Large intestine (tissue), 3 donors: ENCODE measurements at regions not wholly inside any gene's neighbourhood (a gene's known extent, or its start where the extent isn't known, plus 50 kb on each side); places are given as distances from the start of the nearest gene placed in this dataset.

Source experiments
- DNase-seq, 2 donors: peaks; one replicate each; pipeline versions ENCODE4 v3.0.0 to v3.0.0-alpha.2; 2013
- H3K27ac ChIP-seq: one replicate; pipeline ENCODE4 v1.5.1; 2013; ENCODE audit warnings: low read length
- H3K27me3 ChIP-seq: 2 replicates; pipeline ENCODE4 v1.6.1; 2013; ENCODE audit warnings: low read length; ENCODE audit not compliant: control insufficient read depth, insufficient read depth
- H3K36me3 ChIP-seq: 2 replicates; pipeline ENCODE4 v1.6.1; 2013; ENCODE audit warnings: low read length; ENCODE audit not compliant: control insufficient read depth, insufficient read depth
- H3K4me1 ChIP-seq: one replicate; pipeline ENCODE4 v1.6.1; 2013; ENCODE audit warnings: low read length; ENCODE audit not compliant: control insufficient read depth, insufficient read depth
- H3K4me3 ChIP-seq: one replicate; pipeline ENCODE4 v1.5.1; 2013; ENCODE audit warnings: low read length
- H3K9me3 ChIP-seq: one replicate; pipeline ENCODE4 v1.6.1; 2013; ENCODE audit warnings: mild to moderate bottlenecking, low read depth, low read length, moderate library complexity; ENCODE audit not compliant: control insufficient read depth
- WGBS: methylation state at CpG from one replicate; pipeline ENCODE4 v1.1.5; 2013; ENCODE audit warnings: low lambda C conversion rate; ENCODE audit not compliant: insufficient coverage; 5-methylcytosine and 5-hydroxymethylcytosine counted together

DNA sequence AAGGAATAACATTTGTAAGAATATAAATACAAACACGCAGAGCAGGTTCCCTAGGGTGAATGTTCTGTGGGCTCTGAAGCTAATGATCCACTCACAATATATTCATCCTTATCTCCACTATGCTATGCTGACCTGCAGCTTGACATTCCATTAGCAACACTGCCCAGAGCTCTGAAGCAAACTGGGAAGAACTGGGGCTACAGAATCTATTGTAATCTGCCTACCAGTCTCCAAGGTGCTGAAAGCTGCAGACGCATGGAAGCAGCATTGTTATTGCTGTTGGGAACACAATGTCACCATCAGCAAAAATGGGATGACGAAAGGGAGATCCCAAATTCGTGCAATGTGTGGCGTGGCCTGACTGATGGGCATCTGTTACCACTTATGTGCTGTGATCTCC, 316.7 kb upstream of the RORA start:
- H3K4me3 ChIP-seq: no peak overlapping the region
- H3K36me3 ChIP-seq: no peaks in the 10 kb centered on the region
- no peak overlapping the region for H3K27ac ChIP-seq
- 94% methylated on average over 3 of the region's 5 CpGs for WGBS
- no peaks in the 10 kb centered on the region for H3K4me1 ChIP-seq
- H3K9me3 ChIP-seq: no peaks in the 10 kb centered on the region
- DNase-seq: no peak
- H3K27me3 ChIP-seq: no peaks in the 10 kb centered on the region

DNA sequence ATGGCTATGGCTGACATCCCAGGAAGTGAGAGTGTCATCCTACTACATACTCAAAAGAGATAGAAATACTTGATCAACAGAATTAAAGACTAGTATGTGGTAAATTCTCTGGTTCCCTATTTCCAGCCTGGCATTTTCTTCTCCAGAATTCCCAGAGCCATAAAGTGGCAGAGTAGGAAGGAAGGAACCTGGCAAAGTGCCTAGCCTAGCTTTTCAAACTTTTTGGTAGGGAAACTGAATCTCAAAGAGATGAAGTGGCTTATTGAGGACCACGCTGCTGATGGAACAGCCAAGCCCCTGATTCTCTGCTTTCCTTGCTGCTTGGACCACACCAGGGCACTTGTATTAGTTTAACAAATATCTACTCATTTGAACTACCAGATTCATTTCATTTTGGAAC, 312.4 kb upstream of the RORA start:
- WGBS: no CpG with 5 or more reads among the region's 1 CpG
- no peaks in the 10 kb centered on the region for H3K4me1 ChIP-seq
- no peaks in the 10 kb centered on the region for H3K27me3 ChIP-seq
- DNase-seq: no peak
- H3K27ac ChIP-seq: no peak overlapping the region
- H3K9me3 ChIP-seq: no peaks in the 10 kb centered on the region
- H3K4me3 ChIP-seq: no peak overlapping the region
- H3K36me3 ChIP-seq: no peaks in the 10 kb centered on the region

DNA sequence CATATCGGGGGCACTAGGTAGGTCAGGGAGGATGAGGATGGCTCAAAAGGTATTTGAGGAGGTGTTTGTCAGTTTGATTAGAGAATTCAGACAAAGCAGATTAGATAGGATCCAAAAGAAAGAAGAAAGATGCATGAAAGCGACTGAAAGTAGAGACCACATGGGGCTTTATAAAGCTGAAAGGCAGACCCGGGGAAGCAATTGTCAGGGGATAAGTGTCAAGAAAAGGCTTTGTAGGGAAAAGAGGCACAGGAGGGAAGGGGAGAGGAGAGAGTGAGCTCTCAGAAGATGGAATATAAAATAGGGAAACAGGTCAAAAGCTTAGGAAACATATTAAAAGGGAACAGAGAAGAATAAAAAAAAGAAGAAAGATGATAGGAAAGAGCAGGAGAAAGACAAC, 308.2 kb upstream of the RORA start:
- WGBS: 73% methylated on average over 2 of the region's 3 CpGs
- no peak overlapping the region for H3K27ac ChIP-seq
- no peaks in the 10 kb centered on the region for H3K4me1 ChIP-seq
- H3K4me3 ChIP-seq: no peak overlapping the region
- no peak for DNase-seq
- no peaks in the 10 kb centered on the region for H3K27me3 ChIP-seq
- no peaks in the 10 kb centered on the region for H3K9me3 ChIP-seq
- H3K36me3 ChIP-seq: no peaks in the 10 kb centered on the region

DNA sequence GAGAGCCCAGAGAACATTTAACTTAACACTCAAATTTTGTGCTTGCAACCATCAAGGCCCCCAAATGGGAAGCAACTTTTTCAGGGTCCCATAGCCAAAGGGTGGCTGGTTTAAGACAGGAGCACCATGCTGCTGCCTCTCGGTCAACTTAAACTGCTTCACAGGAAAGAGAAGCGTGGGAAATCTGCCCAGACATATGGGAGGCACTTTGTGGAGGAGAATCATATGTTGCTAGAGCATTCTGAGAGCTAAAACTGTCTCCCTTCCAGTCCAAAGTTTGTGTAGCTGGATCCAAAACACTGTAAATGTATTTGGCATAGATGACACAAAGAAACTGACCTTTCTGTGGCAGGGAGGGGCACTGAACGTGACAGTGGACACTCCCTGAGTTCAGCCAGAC, 305.9 kb upstream of the RORA start:
- H3K27ac ChIP-seq: no peak overlapping the region
- no peak overlapping the region for H3K4me3 ChIP-seq
- H3K9me3 ChIP-seq: no peaks in the 10 kb centered on the region
- no peaks in the 10 kb centered on the region for H3K4me1 ChIP-seq
- no peaks in the 10 kb centered on the region for H3K36me3 ChIP-seq
- DNase-seq: no peak
- WGBS: no CpG with 5 or more reads among the region's 3 CpGs
- H3K27me3 ChIP-seq: no peaks in the 10 kb centered on the region

GRCh38 chr15:61530769-61531168, 301.7 kb upstream of the RORA start:
- no peaks in the 10 kb centered on the region for H3K4me1 ChIP-seq
- no peak overlapping the region for H3K27ac ChIP-seq
- H3K9me3 ChIP-seq: no peaks in the 10 kb centered on the region
- DNase-seq: no peak
- no peaks in the 10 kb centered on the region for H3K27me3 ChIP-seq
- no peaks in the 10 kb centered on the region for H3K36me3 ChIP-seq
- no peak overlapping the region for H3K4me3 ChIP-seq
- WGBS: no CpG with 5 or more reads among the region's 2 CpGs

- no peaks in the 10 kb centered on the region for H3K27me3 ChIP-seq
- no peaks in the 10 kb centered on the region for H3K36me3 ChIP-seq
- no peaks in the 10 kb centered on the region for H3K4me1 ChIP-seq
- H3K9me3 ChIP-seq: no peaks in the 10 kb centered on the region
- H3K4me3 ChIP-seq: no peak overlapping the region
- no CpG with 5 or more reads among the region's 2 CpGs for WGBS
- no peak overlapping the region for H3K27ac ChIP-seq
- no peak for DNase-seq
Measured at GRCh38 chr15:61528581-61528910, 299.4 kb upstream of the RORA start.

DNA sequence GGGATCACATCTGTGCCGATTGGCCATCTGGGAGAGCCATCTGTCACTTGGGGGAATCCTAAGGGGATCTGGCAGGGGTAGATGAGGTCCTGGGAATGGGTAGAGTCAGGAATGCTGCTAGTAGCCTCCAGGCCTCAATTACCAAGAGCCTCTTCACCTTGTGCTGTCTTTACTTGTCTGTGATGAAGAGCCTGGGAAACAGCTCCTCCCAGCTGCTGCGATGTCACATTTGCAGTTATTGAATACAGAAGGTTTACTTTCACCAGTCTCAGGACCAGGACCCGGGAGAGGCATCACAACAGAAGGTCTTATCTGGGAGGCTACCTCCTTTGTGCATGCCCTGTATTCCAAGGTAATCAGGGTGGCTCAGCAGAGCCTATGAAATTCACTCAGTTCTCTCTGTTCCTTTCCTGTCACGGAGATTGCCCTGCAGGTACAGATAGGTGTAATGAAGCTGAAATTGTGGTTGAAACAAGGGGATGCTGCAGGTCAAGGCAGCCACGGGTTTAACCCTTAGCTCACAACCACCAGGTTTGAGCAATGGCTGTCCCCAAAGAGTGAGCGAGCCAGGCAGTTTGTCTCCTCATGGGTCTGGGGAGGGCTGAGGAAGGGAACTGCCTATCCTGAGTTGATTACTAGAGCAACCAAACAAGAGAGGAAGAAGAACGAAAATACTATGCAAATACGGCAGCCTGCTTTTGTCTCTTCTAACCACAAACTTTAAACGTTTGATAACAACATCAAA, 298.9 kb upstream of the RORA start:
- H3K4me1 ChIP-seq: no peaks in the 10 kb centered on the region
- H3K27me3 ChIP-seq: no peaks in the 10 kb centered on the region
- no peak overlapping the region for H3K27ac ChIP-seq
- H3K9me3 ChIP-seq: no peaks in the 10 kb centered on the region
- no peaks in the 10 kb centered on the region for H3K36me3 ChIP-seq
- no peak overlapping the region for H3K4me3 ChIP-seq
- no peak for DNase-seq
- 42% methylated on average over 3 of the region's 9 CpGs for whole genome bisulfite sequencing

DNA sequence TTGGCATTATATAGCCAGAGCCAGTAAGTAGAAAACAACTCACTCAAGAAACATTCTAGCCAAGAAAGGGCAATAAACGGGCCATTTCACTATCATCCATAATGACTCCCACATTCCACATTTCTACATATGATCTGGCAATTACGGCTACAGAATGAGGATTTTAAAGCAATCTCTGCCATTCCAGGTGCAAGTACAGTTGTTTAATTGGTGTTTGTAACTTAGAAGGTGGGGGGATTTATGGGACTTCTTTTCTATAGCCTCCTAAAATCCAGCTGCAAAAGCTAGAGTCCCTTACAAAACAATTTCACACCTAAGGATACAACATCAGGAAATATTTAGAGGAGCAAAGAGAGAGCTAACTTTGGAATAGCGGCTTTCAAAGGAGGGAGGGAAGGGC, 295.4 kb upstream of the RORA start:
- H3K36me3 ChIP-seq: no peaks in the 10 kb centered on the region
- no peaks in the 10 kb centered on the region for H3K4me1 ChIP-seq
- no peaks in the 10 kb centered on the region for H3K27me3 ChIP-seq
- no peak overlapping the region for H3K27ac ChIP-seq
- H3K9me3 ChIP-seq: no peaks in the 10 kb centered on the region
- WGBS: no CpG with 5 or more reads among the region's 3 CpGs
- H3K4me3 ChIP-seq: no peak overlapping the region
- DNase-seq: no peak

- Histone ChIP-seq H3K4me3 (no peak overlapping the region), H3K36me3 (no peaks in the 10 kb centered on the region), H3K4me1 (no peaks in the 10 kb centered on the region), H3K27me3 (no peaks in the 10 kb centered on the region), H3K27ac (no peak overlapping the region), H3K9me3 (no peaks in the 10 kb centered on the region)
- DNase-seq: no peak
- WGBS: 77% methylated on average over 2 of the region's 2 CpGs
Measured at GRCh38 chr15:61524086-61524485, 295.0 kb upstream of the RORA start.

DNA sequence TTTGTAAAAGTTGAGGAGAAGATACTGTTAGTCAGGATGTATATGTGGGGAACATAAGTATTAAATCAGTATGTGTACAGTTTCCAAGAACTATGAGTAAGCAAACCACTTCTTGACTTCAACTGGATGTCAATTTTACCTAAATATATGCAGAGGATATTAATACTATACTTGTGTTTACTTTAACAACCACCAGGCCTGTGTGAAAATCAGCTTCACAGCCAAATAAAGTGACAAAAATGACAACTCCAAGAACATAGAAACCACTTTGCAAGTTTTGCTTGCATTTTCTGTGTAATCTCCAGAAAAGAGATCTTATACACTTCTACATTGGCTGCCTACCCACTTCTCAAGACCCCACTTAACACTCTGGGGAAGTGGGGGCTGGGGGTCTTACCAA, 293.3 kb upstream of the RORA start:
- Histone ChIP-seq H3K9me3 (no peaks in the 10 kb centered on the region), H3K27me3 (peaks cover 2% of the 10 kb centered on the region), H3K27ac (no peak overlapping the region), H3K4me1 (no peaks in the 10 kb centered on the region), H3K36me3 (no peaks in the 10 kb centered on the region), H3K4me3 (no peak overlapping the region)
- DNase-seq: no peak

DNA sequence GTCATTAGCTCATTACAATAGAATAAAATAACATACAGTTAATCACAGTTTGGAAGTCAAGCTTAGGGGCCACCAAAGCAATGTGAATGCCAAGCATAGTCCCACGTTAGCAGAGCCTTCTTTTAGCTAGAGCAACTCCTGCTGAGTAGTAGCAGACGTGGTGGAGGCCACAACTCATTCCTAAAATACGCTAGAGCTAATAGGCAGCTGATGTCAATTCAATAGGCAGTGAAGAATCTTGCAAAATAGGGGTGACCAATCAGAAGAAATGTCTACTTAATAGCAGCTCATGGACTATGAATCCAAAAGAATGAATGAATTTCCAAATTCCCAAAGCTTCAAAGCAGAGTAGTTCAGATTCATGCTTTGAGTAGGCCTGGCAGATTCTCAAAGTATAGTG, 292.9 kb upstream of the RORA start:
- no peak overlapping the region for H3K27ac ChIP-seq
- peaks cover 2% of the 10 kb centered on the region for H3K27me3 ChIP-seq
- no peaks in the 10 kb centered on the region for H3K4me1 ChIP-seq
- no peaks in the 10 kb centered on the region for H3K9me3 ChIP-seq
- no peak overlapping the region for H3K4me3 ChIP-seq
- H3K36me3 ChIP-seq: no peaks in the 10 kb centered on the region
- WGBS: no CpG with 5 or more reads among the region's 3 CpGs
- no peak for DNase-seq
